HG03097 (cell line): ENCODE measurements at regions not wholly inside any gene's neighbourhood (a gene's known extent, or its start where the extent isn't known, plus 50 kb on each side); places are given as distances from the start of the nearest gene placed in this dataset.
"Not testable (repeated sequence)": the region's sequence is repeated elsewhere in the genome, so short reads cannot be mapped to it uniquely, and the experiment has no call there.

Source experiments
- ATAC-seq: cut with Tn5 transposase; IDR thresholded peaks from one replicate; pipeline ENCODE4 v1.9.1; 2021; ENCODE audit not compliant: unreplicated experiment, low FRiP score

GRCh38 chr2:220560192-220560591, 932.8 kb downstream of the SLC4A3 start:
- no peak for ATAC-seq

GRCh38 chr2:220562375-220563140, 935.1 kb downstream of the SLC4A3 start:
- ATAC-seq, result no peak

- no peak for ATAC-seq
These were observed 940.9 kb downstream of the SLC4A3 start for GRCh38 chr2:220568296-220568695.

DNA sequence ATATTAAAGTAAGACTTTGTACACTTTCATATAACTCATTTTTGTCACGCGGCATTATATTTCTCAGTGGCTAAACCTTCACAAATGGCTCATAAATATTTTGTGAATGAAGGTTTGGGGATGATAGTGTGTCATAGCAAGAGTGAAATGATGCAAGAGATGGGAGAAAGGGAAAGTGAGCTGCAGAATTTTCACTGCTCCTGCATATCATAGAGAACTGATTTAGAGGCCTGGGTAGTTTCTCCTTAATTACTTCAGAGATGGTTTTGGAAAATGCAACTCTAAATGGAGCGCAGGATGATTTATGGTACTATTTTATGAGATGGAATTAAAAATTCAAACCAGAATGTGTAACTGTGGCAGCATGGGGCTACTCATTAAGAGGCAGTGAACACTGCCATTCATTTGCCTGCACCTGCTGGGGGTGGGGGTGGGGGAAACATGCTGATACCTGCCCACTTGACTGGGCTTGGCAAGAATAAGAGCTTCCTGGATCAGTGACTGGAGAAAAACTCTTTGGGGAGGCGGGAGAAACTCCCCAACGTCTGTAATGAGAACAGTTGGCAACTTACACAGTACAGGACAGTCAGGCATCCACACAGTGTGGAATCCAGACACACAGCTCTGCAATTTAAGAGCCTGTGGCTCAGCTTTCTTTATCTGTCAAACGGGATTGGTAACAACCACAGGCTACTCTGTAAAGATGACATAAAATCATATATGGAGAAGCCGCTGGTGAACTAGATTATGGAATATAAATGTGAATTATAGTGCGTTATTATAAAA, 941.9 kb downstream of the SLC4A3 start:
- no peak for ATAC-seq

GRCh38 chr2:220572385-220572784, 945.0 kb downstream of the SLC4A3 start:
- no peak for ATAC-seq

DNA sequence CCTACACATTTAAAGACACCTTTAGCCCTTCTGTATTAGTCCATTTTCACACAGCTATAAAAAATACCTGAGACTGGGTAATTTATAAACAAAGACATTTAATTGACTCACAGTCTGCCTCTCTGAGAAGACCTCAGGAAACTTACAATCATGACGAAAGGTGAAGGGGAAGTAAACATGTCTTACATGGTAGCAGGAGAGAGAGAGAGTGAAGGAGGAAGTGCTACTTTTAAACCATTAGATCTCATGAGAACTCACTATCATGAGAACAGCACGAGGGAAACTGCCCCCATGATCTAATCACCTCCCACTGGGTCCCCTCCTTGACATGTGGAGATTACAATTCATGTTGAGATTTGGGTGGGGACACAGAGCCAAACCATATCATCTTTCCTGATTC, 946.6 kb downstream of the SLC4A3 start:
- no peak for ATAC-seq

DNA sequence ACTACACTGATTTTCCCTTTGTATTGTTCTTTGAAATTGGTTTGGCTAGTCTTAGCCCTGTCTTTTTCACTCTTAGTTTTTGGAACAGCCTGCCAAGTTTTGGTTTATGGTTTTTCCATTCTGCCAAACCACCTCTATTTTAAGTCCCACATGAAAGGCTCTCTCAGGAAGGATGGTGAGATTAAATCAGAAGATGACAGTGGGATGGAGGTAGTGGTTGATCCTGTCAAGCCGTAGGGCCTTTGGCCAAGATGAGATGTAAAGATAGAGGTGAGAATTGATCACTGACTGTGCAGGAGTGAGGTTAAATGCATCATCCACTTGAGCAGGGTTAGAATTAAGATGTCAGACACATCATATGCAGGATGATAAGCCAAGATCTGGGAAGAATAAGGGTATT, 948.5 kb downstream of the SLC4A3 start:
- ATAC-seq, result no peak

DNA sequence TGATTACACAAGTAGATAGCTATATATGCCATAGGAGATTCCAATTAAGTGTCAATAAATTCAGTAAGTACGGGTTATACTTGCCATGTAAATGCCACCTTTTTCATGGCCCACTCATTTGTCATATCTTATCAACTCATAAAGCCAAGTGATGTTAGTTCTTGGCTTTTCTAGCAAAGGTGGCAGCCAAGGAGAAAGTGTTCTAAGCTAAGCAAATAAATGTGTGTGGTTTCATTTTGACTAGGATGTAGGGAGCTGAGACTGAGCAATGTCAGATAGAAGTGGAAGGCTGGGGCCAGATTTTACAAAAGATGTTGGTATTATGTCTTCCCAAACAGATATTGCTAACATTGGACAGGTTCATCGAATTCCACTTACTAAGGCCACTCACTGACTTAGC, 952.0 kb downstream of the SLC4A3 start:
- no peak for ATAC-seq

DNA sequence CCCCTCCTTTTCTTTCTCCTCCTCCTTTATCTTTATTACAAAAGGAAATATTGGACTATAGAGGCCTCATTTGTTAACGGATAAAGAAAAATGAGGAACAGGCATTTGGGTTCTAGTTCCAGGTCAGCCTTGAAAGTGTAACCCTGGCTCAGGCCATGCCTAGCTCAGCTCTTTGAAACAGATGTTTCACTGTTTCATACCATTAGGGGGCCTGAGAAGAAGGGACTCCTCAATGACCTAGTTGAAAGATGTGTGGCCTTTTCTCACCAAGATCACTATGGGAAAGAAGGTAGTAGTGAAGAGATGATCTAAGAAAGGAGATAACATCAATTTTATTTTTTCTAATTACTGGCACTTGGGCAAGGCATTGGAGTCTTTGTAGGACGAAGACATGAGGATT, 952.7 kb downstream of the SLC4A3 start:
- ATAC-seq, result no peak

DNA sequence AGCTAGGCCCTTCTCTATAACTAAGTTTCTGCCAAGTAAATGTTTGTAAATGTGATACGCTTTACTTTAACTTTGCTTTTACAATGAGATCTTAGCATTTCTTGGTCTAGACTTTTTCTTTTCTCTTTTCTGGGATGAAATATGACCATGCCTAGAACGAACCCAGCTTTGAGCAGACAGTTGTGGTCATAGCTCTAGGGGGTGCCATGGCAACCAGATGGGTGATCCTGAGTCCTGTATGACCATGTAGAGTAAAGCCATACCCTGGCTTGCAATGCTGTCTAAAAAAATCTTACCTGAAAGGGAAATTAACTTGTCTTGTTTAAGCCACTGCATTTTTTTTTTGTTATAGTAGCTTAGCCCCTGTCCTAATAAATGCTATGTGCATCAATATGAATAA, 956.3 kb downstream of the SLC4A3 start:
- ATAC-seq, result no peak

DNA sequence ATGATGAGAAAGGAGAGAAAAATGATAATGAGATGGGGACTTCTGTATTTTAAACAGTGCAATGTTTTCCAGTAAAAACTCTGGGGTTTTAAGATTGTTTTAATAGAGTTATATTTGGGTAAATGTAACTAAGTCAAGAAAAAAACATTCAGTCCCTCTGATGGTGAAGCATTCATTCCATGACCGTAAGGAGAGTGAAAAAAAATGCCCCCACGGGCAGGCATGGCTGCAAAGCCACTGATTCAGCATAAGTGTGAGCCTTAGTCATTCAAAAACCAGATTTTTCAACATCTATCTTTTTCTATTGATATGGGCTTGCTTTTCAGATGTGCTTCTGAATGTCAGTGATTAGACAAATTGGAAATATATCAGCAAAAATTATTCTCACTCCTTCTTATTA, 957.8 kb downstream of the SLC4A3 start:
- no peak for ATAC-seq

DNA sequence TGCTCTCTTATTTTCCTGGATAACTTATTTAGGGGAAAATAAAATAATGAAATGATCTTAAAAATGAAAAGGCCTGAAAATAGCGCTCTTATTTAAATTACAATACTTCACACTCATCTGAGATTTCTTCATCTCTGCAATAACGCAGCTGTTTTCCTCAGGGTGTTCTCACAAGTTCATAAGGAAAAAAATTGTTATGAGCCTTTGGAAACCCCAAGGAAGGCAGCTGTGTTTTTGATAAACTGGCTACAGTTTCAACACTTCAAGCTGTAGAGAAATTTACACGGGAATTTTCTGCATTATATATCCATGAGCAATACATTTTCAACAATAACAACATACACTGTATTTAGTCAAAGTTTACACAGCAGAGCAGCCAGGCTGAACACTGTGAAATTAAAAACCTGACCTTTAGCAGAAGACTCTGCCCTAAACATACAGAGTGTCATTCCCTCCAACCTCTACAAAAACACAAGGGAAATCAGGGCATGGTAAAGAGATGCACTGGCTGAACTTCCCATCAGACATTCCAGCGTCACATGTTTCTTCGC, 959.6 kb downstream of the SLC4A3 start:
- ATAC-seq, result no peak

DNA sequence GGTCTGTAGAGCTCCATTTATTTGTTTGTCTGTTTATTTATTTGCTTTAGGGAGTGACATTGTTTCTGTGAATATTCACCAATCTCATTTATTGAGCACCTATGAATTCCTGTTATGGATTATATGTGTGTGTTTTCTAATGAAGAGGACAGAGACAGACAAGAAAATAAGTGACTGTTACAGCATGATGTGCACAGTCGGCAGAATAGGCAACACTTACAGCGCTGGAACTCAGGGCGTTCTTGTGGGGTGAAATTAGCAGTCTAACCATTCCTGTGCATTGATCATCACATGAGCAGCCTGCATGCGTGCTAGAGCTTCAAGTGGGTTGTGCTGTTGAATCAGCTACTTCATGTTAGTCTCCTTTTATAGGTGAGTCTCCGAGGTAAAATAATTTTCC, 960.7 kb downstream of the SLC4A3 start:
- ATAC-seq, result no peak

GRCh38 chr2:220590476-220590875, 963.0 kb downstream of the SLC4A3 start:
- ATAC-seq, result no peak

GRCh38 chr2:220593526-220593925, 966.1 kb downstream of the SLC4A3 start:
- ATAC-seq, result no peak

- no peak for ATAC-seq
These were observed 970.4 kb downstream of the EPHA4 start for GRCh38 chr2:220601674-220602073.

DNA sequence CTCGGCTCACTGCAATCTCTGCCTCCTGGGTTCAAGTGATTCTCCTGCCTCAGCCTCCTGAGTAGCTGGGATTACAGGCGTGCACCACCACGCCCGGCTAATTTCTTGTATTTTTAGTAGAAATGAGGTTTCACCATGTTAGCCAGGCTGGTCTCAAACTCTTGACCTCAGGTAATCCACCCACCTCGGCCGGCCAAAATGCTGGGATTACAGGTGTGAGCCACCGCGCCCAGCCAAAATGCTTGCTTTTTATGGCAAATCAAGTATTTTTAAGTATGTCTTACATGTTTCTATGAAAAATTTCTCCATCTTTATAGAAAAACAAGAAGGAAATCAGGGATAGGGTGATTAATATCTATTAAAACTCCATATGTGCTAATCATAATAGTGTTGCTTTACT, 959.1 kb downstream of the EPHA4 start:
- ATAC-seq, result not testable (repeated sequence)

DNA sequence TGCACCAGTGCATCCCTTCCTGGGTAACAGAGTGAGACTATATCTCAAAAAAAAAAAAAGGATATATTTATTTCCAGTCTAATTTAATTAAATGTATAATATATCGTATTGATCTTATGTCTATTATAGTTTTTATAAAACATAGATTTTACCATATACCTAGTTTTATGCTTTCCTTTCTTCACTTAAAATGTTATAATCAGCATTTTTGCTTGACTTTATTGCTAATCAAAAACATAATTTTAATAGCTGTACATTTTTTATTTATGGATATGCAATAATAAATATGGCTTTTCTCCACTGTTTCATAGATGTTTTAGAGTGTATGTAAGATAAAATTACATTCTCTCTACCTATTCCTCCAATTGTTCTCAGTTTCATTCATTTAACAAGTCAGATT, 958.0 kb downstream of the EPHA4 start:
- ATAC-seq, result no peak

- no peak for ATAC-seq
These were observed 952.4 kb downstream of the EPHA4 start for GRCh38 chr2:220619525-220620220.

DNA sequence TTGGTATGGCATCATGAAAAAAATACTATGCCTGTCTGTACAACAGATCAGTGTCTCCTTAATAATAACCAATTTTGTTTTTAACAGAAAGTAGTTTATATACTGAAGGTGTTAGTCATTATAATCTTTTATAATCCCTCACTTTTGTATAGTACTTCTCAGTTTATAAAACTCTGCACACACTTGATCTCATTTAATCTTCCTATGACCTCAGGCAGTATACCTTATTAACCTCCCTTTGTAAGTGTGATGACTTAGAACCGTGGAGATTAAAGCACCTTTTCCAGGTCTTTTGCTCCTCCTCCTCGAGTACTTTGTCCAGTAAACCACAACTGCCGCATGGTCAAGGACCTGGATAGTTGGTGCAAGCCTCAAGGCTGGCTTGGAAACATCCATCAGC, 945.5 kb downstream of the EPHA4 start:
- ATAC-seq, result no peak

GRCh38 chr2:220628252-220628651, 943.9 kb downstream of the EPHA4 start:
- no peak for ATAC-seq
